ENCODE measurements at regions not wholly inside any gene's neighbourhood (a gene's known extent, or its start where the extent isn't known, plus 50 kb on each side); places are given as distances from the start of the nearest gene placed in this dataset.

DNA sequence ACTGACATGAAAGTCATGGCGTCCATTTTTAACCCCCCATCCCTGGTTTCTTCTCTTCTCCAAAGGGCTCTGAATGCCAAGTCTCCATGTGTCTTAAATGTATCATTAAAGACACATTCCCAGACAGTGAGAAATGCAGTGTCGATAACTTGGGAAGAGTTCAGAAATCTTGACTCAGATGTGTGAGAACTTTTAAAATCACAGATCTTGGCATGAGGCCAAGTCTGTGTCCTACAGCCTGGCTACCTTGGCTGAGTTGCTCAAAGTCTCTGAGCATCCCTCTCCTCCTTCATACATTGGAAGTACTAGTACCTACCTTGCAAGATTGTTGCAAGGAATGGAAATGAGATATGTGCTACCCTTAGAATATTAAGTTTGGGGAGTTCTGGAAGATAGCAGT is 1046.5 kb upstream of the RBFOX1 start:
- no peak for DNase-seq (ENCODE audit: low read depth in 2 of 2)

DNA sequence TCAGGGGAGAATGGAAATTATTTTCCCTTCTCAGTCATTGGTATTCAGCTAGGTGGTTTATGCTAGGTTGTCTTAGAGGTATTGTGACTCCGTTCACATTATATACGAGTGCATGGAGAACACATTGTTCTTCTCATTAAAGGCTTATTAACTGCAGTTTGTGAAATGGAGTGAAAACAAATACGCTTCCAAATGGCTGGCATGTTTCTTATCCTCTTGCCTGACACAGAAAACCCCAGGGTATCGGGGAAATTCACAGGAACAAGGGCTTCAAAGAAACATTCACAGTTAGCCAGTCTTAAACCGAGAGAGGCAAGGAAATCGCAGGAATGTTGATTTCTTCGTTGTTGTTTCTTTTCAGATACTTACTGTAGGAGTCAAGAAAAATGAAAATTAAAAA is 1047.9 kb upstream of the RBFOX1 start:
- no peak for DNase-seq (ENCODE audit: low read depth in 2 of 2)

DNA sequence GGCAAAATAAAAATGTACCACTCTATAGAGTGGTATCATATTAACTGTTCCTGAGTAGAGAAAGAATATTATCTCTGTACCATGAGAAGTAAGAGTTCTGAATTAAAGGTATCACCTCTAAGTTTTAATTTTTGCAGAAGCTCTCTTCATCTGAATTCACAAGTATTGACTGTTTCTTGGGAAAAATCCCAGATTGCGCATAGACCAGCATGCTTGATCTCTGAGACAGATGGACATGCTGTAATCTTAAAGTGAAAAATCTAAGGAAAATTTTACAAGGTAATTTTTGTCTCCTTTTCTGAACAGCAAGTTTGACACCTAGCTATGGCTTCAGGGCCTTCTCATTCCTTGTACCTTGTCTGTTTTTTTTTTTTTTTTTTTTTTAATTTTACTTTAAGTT is 1050.7 kb upstream of the RBFOX1 start:
- DNase-seq (ENCODE audit: low read depth in 2 of 2), result no peak

DNA sequence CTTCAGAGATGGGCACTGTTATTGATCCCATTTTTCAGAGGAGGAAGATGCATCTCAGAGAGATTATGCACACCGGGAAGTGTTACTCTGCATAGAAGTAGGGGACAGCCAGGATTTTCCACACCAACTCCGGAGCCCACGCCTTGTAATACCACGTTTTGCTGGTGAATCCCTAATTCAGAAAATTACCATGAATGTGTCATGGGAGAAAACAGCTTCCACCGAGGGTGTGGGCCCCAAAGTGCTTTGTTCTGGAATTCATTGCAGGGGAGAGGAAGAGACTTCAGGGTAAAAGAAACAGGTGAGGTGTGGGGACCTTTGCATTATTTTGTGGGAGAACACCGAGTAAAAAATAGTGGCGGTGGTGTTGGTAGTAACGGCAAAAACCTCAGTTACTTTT is 1051.4 kb upstream of the RBFOX1 start:
- no peak for DNase-seq (ENCODE audit: low read depth in 2 of 2)

DNA sequence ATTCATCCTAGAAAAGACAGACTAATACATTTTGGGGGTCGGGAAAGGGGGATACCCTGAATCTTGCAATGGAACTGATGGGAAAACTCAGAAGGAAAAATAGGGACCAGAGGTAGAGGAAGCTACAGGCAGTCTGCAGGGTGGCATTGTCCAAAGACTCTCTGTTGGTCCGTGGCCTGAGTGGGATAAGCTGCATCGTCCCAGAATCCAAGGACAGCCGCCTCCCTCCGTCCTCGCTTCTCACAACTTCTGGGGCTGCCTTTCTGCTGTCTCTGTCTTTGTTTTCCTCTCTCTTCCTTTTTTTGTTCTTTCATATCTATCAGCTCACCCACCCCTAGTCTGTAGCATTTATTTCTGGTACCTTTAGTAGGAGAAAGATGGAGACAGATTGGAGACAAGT is 1052.6 kb upstream of the RBFOX1 start:
- no peak for DNase-seq (ENCODE audit: low read depth in 2 of 2)

DNA sequence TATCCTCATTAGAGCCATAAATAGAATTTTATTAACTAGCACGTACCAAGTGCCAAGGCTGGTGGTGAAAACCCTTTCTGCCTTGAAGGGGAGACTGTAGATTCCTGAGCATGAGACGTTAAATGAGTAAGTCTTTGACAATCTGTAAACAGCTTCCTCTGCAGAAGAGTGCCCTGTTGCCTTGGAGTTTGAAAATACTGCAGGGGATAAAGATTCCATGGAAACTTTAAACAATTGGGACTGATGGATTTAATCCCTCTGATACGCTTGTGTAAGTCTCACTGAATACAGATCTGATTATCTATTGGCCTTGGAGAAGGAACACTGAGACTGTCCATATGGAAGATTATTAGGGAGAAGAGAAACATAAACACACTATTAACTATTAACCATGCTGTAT is 1053.4 kb upstream of the RBFOX1 start:
- DNase-seq (ENCODE audit: low read depth in 2 of 2), result no peak

DNA sequence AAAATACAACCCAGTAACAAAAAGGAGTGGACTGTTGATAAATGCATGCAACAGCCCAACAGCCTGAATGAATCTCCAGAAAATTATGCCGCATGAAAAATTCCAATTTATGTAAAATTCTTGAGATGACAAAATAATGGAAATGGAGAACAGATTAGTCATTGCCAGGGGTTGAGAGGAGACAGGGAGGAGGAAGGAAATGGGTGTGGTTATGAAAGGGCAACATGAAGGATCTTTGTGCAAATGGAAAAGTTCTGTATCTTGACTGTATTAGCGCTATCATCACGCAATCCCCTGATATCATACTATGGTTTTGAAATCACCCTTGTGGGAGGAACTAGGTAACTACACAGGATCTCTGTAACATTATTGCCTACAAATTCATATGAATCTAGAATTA is 1058.3 kb upstream of the RBFOX1 start:
- DNase-seq (ENCODE audit: low read depth in 2 of 2), result no peak

DNA sequence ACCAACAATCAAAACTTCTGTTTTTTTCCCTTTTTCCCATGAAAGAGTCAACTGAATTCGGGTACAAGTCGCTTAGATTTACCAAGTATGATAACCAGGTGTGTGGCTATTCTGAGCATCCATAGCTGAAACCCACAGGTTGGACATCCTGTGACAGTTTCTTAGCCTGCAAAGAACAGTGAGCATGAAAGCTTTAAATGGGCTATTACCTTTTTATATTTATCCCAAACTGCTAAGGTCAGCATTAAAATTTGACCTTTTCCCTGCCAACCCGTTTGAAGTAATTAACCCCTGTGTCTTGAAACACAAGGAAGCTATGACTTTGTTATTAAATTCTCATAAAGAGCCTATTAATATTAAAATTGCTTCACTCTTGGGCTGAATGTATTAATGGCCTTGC is 1065.0 kb upstream of the RBFOX1 start:
- no peak for DNase-seq (ENCODE audit: low read depth in 2 of 2)

DNA sequence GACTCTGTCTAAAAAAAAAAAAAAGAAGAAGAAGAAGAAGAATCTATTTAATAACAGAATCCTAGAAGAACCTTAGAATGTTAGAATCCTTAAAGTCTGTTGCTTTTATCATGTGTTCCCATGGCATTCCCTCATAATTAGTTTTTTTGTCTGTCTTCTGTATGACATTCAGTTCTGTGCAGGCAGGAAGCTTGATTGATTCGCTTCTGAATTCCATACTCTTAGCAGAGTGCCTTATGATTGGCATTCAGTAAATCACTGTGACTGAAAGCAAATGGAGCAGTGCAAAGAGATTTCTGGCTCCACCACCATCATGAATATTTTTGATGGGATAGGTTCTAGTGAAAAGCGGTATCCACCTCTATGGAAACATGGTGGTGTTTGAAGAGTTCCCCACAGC is 1065.9 kb upstream of the RBFOX1 start:
- DNase-seq (ENCODE audit: low read depth in 2 of 2), result no peak

DNA sequence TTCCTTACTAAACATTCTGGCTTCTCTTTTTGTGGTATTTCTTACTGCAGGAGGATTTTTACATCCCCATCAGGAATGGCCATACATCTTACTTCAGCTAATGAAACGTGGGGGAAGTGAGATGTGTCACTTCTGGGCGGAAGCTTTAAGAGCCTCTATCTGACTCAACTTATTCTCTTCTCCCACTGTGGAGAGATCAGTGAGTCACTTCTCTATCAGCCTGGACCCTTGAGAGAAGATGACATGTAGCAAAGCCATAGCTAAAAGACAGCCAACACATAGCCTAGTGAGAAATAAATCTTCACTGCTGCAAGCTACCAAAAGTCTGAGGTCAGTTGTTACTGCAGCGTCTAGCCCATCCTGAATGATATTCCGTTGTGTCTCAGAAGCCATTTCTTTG is 1066.7 kb upstream of the RBFOX1 start:
- no peak for DNase-seq (ENCODE audit: low read depth in 2 of 2)

DNA sequence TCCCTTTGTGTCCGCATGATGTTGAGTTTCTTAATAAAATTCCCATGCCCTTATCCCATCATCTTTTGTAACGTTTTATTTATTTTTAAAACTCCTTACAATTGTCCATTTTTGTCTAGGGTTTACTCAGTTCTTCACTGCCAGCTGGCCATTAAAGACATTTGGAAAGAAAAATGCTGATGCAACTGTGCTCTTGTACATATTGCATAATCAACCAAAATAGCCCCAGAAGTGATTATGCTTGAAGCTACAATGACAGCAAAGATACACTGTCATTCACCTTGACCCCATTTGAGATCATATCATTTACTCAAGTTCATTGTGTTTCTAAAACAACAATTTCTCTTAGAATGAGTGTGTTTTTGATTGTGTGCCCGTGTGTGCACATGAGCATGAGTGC is 1074.6 kb upstream of the RBFOX1 start:
- DNase-seq (ENCODE audit: low read depth in 2 of 2), result no peak

DNA sequence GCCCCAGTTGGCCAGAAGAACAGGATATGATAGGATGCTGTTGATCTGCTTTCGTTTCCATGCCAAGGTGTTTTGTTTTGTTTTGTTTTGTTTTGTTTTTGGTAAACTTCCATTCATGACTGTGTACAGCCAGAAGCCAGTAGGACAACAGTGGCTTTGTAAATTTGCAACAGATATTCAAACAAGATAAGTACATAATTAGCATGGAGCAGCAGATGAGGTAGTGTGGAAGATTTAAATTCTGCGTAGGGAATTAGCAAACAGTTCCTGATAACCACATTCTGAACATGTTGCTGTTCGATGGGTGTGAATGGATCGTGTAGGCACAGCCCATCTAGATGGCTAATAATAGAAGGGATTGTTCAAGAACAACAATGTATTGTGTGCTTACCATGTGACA is 1080.1 kb upstream of the RBFOX1 start:
- no peak for DNase-seq (ENCODE audit: low read depth in 2 of 2)

DNA sequence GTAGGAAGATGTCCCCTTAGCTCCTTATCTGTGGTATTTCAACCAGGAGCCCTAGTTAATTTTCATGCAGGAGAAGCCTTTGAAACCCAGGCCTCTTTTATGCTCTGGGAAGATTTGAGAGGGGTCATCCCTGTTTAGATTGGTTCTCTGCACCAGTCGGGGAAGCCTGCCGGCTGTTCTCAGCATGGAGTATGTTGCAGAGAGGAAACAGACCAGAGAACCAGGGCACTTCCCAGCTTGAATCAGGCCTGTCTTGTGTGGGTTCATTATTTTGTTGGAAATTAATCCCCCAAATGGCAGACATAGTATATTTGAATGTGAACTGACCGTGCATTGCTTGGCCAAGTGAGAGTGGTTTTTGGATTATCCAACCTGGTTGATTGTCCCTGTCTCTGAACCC is 1082.1 kb upstream of the RBFOX1 start:
- no peak for DNase-seq (ENCODE audit: low read depth in 2 of 2)

DNA sequence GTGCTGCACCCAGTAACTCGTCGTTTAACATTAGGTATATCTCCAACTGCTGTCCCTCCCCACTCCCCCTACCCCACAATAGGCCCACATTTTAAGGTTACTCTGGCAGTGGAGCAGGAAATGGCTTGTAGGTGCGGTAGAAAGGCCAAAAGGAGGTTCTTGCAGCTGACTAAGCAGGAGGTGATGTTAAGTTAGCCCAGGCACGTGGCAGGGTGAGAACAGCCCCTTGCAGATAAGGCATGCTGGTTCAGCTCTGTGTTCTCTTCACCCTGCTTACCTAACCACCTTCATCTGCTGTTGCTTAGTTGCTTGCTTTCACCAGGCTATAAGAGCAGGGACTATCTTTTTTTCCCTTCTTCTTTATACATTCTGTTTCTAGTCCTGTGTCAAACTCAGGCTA is 1082.8 kb upstream of the RBFOX1 start:
- no peak for DNase-seq (ENCODE audit: low read depth in 2 of 2)

DNA sequence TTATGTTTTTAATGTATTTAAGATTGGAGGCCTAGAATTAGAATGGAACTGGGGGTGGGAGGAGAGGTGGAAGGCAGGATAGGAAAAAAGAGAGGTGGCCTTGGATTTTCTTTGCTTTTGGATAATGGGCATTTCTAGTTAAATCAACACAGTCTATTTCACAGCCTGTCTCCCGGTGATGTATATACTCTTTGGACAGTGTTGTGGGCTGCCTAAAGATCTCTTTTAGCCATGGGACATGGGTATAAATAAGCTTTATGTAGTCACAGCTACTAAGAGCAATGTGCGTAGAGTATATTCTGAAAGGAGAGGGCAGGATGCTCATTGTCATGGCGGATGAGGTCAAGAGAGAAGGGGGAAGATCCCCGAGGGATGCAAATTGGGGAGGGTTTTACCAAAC is 1084.4 kb upstream of the RBFOX1 start:
- DNase-seq (ENCODE audit: low read depth in 2 of 2), result no peak

DNA sequence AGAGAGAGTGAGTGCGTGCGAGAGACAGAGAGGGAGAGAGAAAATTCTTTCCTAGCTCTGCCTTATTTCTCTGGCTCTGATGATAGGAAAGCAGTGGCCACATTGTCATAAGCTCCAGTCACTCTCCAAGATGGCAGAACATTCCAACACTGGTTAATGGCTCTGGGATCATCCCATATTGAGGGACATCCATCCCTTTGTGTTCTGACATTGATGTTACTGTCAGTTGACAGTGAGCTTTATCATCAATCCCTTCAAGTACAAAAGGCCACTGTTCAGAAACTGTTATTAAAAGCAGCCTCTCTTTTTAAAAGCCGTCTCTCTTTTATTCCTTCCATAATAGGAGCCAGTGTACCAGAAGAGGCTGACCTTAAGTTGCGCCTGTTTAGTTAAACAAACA is 1084.9 kb upstream of the RBFOX1 start:
- DNase-seq (ENCODE audit: low read depth in 2 of 2), result no peak

DNA sequence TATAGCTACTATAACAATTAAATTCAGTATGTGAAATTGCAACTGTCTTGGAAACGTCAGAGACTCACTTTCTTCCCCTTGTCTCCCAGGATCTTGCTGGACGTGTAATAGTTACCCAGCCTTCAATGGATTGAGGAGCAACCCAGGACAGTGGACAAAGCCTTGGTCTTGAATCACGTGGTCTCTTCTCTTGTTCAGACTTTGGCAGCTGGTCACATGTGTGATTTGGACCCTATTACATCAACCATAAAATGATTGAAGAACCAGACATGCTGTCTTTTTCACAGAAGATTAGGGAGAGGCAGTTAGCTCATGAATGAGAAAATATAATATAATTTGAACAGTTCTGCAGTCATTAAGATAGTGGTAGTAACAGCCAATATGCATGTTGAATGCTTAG is 1085.5 kb upstream of the RBFOX1 start:
- no peak for DNase-seq (ENCODE audit: low read depth in 2 of 2)

DNA sequence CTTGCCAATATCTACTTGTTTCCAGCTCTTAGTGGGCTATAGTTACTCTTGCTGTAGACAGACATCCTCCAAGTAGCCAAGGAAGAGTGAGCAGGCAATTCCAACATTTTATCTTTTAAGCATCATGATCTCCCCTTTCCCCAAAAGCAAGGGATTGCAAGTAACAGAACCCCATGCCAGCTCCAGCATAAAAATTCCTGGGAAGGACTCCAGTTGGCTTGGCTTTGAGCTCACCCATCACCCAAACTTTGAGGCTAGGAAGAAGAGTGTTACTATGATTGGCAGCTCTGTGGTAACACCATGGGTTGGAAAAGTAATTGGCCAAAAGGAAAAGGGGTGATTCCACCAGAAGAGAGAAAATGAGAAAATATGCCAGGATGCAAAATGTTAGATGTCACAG is 1086.4 kb upstream of the RBFOX1 start:
- no peak for DNase-seq (ENCODE audit: low read depth in 2 of 2)

DNA sequence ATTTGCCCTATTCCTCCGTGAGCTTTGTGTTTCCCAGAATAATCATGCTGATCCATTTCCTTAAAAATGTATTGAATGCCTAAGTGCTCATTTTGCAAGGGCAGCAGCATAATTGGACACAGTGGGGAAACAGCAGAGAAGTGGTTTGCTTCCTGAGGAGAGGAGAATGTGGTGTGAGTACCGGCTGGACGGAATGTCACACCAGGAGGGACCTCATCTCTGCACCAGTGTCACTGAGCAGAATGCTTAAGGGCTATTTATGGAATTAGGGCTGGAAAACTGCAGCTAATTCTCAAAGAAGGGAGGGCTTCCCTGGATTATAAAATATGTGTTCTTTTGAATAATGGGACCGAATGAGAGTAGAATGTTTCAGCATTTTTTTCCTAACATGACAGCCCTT is 1100.6 kb upstream of the RBFOX1 start:
- no peak for DNase-seq (ENCODE audit: low read depth in 2 of 2)

DNA sequence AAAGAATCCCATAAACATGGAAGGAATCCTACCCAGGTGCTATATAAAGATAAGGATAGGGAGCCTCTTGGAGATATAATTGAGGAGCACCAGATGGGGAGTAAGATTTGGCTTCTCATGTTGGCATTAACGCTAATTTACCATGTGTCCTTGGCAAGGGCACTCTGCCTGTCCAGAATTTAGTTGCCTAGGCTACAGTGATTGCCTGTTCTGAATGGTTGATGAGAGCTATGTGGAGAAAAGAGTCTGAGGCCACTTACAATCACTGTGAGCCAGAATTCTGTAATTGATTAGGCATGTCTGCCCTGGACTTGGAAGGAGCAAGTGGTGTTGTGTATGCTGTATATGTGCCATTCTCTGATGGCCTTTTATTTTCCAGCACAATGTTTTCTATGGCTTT is 1101.2 kb upstream of the RBFOX1 start:
- DNase-seq (ENCODE audit: low read depth in 2 of 2), result no peak

DNA sequence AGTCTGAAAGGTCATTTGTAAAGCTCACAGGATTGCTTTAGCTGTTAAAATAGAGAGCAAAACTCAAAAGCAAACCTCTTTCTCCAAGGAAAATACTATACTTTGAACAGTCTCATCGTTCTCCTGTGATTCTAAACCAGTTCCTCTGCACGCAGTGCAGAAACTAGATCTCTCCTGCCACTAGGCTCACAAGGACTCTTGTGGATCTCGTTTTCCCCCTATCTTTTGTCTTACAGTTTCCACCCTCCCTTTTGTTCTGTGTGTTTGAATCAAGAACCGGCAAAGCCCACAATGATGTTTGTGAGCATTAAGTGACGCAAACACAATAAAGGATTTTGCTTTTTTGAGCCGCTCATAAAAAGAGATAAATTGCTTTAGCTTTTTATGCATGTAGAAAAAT is 1103.5 kb upstream of the RBFOX1 start:
- no peak for DNase-seq (ENCODE audit: low read depth in 2 of 2)

DNA sequence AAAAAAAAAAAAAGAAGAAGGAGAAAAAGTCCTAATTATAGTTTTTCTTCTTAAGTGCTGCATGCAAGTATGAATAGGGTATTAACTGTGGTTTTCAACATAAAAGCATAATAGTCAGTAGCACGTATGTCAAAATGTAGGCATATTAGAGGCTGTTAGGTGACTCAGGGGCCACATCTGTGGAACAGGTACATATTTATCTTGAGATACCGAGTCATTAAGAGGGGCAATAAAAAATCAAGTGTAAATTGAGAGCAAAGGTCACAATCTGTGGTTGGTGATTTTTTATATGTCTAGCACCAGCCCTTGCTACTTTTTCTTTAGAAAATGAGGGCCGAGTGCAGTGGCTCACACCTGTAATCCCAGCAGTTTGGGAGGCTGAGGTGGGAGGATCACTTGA is 1113.8 kb upstream of the RBFOX1 start:
- DNase-seq (ENCODE audit: low read depth in 2 of 2), result no peak

DNA sequence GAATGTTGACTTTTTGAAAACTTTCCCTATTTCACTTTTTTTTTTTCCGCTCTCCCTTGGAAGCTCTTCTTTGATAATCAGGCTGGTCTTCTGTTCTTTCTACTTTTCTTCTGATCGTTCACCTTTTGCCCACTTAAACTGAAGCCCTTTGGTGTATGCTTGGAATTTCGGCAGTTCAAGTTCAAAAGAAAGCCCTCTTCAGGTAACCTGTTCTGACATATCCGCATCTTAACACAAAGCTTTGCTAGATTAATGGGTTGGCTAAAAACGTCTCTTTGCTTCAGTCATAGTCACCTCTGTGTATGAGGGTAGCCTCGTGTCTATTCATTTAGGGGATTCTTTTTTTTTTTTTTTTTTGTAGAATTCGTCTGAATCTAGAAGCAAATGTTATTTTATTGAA is 1115.8 kb upstream of the RBFOX1 start:
- no peak for DNase-seq (ENCODE audit: low read depth in 2 of 2)

DNA sequence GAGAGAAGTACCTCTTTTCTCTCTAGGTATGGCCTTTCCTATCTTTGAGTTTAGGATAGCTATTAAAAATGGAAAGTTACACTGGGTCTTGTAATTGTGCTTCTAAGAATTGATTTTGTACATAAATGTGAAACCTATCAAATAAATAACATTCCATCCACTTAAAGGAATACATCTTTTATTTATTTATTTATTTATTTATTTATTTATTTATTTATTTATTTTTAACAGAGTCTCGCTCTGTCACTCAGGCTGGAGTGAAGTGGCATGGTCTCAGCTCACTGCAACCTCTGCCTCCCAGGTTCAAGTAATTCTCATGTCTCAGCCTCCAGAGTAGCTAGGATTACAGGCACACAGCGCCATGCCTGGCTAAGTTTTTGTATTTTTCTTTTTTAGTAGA is 1114.0 kb upstream of the EEF2KMT start:
- no peak for DNase-seq (ENCODE audit: low read depth in 2 of 2)

DNA sequence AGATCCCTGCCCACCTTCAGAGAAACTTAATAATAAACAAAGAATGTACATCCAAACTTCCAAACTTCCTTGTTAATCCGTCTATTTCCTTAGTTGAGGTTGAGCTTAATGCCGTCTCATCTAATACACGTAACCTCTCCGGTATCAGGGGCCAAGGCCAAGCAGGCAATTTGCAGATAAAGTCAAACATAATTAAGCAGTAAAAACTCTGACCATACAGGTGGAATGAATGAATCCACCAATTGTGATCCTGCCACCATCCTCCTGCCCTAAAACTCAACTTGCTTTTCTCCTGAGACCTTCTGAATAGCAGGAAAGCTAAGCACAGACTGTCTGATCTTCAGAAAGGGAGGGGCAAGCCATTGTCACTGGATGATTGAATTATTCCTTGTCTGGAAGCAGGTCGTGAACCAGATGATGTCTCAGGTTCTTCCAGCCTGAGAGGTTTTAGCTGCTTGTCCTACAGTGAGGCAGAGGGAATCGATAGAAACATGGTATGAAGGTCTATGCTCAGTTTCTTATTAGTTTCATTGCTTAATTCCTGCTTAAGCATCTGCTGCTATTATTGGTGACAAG is 1111.8 kb upstream of the EEF2KMT start:
- no peak for DNase-seq (ENCODE audit: low read depth in 2 of 2)

Data from fibroblast of skin of left biceps (primary cell).